Hematopoietic multipotent progenitor cell treated with erythropoietin and hydrocortisone succinate and interleukin-3 and kit ligand, for 4 days (in vitro differentiated cells): ENCODE measurements at regions not wholly inside any gene's neighbourhood (a gene's known extent, or its start where the extent isn't known, plus 50 kb on each side); places are given as distances from the start of the nearest gene placed in this dataset.
"Not testable (repeated sequence)": the region's sequence is repeated elsewhere in the genome, so short reads cannot be mapped to it uniquely, and the experiment has no call there.

ENCODE experiments used
- DNase-seq: peaks from one replicate; pipeline ENCODE4 v3.0.0-alpha.2; 2015

GRCh38 chr9:73053543-73053942 is 98.1 kb upstream of the ANXA1 start:
- no peak for DNase-seq

- no peak for DNase-seq
These were observed 98.2 kb upstream of the ALDH1A1 start for GRCh38 chr9:73050887-73051550.

GRCh38 chr9:73050065-73050816 is 97.4 kb upstream of the ALDH1A1 start:
- DNase-seq = no peak

- no peak for DNase-seq
These were observed 96.4 kb upstream of the ALDH1A1 start for GRCh38 chr9:73049280-73049679.

- DNase-seq = no peak
These were observed 93.9 kb upstream of the ALDH1A1 start for GRCh38 chr9:73046769-73047168.

GRCh38 chr9:73044776-73045175 is 91.9 kb upstream of the ALDH1A1 start:
- not testable (repeated sequence) for DNase-seq

- DNase-seq = no peak
These were observed 89.3 kb upstream of the ALDH1A1 start for GRCh38 chr9:73042155-73042554.

- no peak for DNase-seq
These were observed 86.7 kb upstream of the ALDH1A1 start for GRCh38 chr9:73039271-73040263.

GRCh38 chr9:73038613-73039012 is 85.8 kb upstream of the ALDH1A1 start:
- no peak for DNase-seq

GRCh38 chr9:73038089-73038509 is 85.2 kb upstream of the ALDH1A1 start:
- DNase-seq = no peak

- DNase-seq = peak; percentile 49
These were observed 84.8 kb upstream of the ALDH1A1 start for GRCh38 chr9:73037613-73038012.

GRCh38 chr9:73034962-73035361 is 82.1 kb upstream of the ALDH1A1 start:
- DNase-seq = no peak

- peak; percentile 21 for DNase-seq
These were observed 78.5 kb upstream of the ALDH1A1 start for GRCh38 chr9:73031350-73031749.

GRCh38 chr9:73030370-73031030 is 77.6 kb upstream of the ALDH1A1 start:
- no peak for DNase-seq

GRCh38 chr9:73029346-73029745 is 76.5 kb upstream of the ALDH1A1 start:
- DNase-seq = no peak

GRCh38 chr9:73026375-73026774 is 73.5 kb upstream of the ALDH1A1 start:
- no peak for DNase-seq

- DNase-seq = peak; percentile 87
These were observed 71.8 kb upstream of the ALDH1A1 start for GRCh38 chr9:73024601-73025034.

- peak; percentile 91 for DNase-seq
These were observed 70.2 kb upstream of the ALDH1A1 start for GRCh38 chr9:73023025-73023541.

GRCh38 chr9:73022353-73022752 is 69.5 kb upstream of the ALDH1A1 start:
- DNase-seq = no peak

- no peak for DNase-seq
These were observed 68.0 kb upstream of the ALDH1A1 start for GRCh38 chr9:73020877-73021276.

GRCh38 chr9:73014011-73014410 is 61.2 kb upstream of the ALDH1A1 start:
- no peak for DNase-seq

GRCh38 chr9:73011956-73012355 is 59.1 kb upstream of the ALDH1A1 start:
- DNase-seq = no peak
